ENCODE measurements at regions not wholly inside any gene's neighbourhood (a gene's known extent, or its start where the extent isn't known, plus 50 kb on each side); places are given as distances from the start of the nearest gene placed in this dataset.
A peak's percentile ranks its signal among the peaks of the same experiment; 100 is the strongest.

DNA sequence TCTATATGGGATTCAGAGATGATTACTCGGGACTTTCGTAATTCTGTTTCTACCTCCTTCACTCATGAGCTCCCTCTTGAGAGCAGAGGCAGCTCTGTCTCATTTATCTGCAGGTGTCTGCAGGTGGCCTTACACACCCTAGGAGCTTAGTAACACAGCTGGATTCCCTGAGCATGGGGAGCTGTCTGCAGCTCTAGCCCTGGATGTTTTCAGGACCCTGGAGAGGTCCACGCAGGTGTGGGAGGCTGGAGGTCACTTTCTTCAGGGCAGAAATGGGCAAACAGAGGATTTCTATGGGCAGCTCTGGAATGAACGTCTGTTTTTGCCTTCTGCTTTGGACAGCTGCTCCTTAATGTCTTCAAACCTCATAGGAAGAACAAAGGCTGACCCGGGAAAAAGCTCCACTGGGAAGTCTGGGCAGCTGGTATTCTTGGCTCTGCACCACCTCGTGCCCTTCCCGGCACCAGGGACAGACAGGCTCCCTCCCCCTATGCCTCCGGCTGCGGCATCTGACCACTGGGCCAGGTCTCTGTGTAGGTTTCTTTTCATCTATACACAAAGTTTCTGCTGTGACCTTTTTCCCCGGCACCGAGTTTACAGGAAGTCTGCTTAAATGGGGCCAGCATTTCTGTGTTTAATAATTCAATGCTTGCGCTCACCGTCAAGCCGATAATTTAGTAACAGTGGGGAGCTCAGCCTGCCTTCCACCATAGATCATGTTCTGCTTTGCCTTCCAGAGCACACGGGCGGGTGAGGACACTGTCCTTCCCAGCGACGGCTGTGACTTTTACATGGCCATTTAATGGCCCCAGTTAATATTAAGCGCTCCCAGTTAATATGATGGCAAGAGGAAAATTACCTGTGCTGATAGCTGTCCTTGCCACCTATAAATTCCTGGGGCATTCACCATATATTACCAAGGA lies 320.2 kb upstream of the SFSWAP start (continued):
- TF ChIP-seq, protein P1, sequence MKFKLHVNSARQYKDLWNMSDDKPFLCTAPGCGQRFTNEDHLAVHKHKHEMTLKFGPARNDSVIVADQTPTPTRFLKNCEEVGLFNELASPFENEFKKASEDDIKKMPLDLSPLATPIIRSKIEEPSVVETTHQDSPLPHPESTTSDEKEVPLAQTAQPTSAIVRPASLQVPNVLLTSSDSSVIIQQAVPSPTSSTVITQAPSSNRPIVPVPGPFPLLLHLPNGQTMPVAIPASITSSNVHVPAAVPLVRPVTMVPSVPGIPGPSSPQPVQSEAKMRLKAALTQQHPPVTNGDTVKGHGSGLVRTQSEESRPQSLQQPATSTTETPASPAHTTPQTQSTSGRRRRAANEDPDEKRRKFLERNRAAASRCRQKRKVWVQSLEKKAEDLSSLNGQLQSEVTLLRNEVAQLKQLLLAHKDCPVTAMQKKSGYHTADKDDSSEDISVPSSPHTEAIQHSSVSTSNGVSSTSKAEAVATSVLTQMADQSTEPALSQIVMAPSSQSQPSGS (IDR thresholded peaks at IDR 0.05; ENCODE audit: low read length) = no peak
- TF ChIP-seq SP4 (IDR thresholded peaks at IDR 0.05; ENCODE audit: low read length) (no peak), RNF2 (IDR thresholded peaks at IDR 0.05; ENCODE audit: borderline replicate concordance, low read depth, low read length, missing control alignments, poor library complexity, severe bottlenecking) (no peak), HDAC6 (IDR thresholded peaks at IDR 0.05; ENCODE audit: low read depth, low read length) (no peak), POLR2AphosphoS5 (IDR thresholded peaks at IDR 0.05; ENCODE audit: low read depth, low read length) (no peak), BRCA1 (IDR thresholded peaks at IDR 0.05; ENCODE audit: low read depth, low read length) (no peak), SUZ12 (IDR thresholded peaks at IDR 0.05; ENCODE audit: low read length) (no peak), RFX5 (IDR thresholded peaks at IDR 0.05; ENCODE audit: borderline replicate concordance, low read depth, low read length) (no peak), KDM4A (IDR thresholded peaks at IDR 0.05; ENCODE audit: low read depth, low read length, severe bottlenecking) (no peak), CBX5 (IDR thresholded peaks at IDR 0.05; ENCODE audit: low read depth, low read length) (no peak), YY1 (IDR thresholded peaks at IDR 0.05; ENCODE audit: low read depth, low read length) (no peak), CREB1 (IDR thresholded peaks at IDR 0.05) (no peak), GTF2F1 (IDR thresholded peaks at IDR 0.05; ENCODE audit: borderline replicate concordance, low read depth, low read length) (no peak)
- TF ChIP-seq, protein P2, sequence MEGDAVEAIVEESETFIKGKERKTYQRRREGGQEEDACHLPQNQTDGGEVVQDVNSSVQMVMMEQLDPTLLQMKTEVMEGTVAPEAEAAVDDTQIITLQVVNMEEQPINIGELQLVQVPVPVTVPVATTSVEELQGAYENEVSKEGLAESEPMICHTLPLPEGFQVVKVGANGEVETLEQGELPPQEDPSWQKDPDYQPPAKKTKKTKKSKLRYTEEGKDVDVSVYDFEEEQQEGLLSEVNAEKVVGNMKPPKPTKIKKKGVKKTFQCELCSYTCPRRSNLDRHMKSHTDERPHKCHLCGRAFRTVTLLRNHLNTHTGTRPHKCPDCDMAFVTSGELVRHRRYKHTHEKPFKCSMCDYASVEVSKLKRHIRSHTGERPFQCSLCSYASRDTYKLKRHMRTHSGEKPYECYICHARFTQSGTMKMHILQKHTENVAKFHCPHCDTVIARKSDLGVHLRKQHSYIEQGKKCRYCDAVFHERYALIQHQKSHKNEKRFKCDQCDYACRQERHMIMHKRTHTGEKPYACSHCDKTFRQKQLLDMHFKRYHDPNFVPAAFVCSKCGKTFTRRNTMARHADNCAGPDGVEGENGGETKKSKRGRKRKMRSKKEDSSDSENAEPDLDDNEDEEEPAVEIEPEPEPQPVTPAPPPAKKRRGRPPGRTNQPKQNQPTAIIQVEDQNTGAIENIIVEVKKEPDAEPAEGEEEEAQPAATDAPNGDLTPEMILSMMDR (IDR thresholded peaks at IDR 0.05; ENCODE audit: control extremely low read depth in 1 of 3, insufficient read depth in 1 of 3, low read depth in 1 of 3, low read length in 3 of 3) = peak in 1 of 3 experiments; percentile 26; a peak in 1 of 4 replicates
- TF ChIP-seq, protein P3, sequence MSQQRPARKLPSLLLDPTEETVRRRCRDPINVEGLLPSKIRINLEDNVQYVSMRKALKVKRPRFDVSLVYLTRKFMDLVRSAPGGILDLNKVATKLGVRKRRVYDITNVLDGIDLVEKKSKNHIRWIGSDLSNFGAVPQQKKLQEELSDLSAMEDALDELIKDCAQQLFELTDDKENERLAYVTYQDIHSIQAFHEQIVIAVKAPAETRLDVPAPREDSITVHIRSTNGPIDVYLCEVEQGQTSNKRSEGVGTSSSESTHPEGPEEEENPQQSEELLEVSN (IDR thresholded peaks at IDR 0.05) = no peak
- TF ChIP-seq, protein P4, sequence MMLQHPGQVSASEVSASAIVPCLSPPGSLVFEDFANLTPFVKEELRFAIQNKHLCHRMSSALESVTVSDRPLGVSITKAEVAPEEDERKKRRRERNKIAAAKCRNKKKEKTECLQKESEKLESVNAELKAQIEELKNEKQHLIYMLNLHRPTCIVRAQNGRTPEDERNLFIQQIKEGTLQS (IDR thresholded peaks at IDR 0.05; ENCODE audit: insufficient read depth, low read depth, low read length) = no peak
- TF ChIP-seq, protein P5, sequence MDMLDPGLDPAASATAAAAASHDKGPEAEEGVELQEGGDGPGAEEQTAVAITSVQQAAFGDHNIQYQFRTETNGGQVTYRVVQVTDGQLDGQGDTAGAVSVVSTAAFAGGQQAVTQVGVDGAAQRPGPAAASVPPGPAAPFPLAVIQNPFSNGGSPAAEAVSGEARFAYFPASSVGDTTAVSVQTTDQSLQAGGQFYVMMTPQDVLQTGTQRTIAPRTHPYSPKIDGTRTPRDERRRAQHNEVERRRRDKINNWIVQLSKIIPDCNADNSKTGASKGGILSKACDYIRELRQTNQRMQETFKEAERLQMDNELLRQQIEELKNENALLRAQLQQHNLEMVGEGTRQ (IDR thresholded peaks at IDR 0.05; ENCODE audit: low read length) = no peak

Measured in H1 (cell line).